ENCODE measurements at regions not wholly inside any gene's neighbourhood (a gene's known extent, or its start where the extent isn't known, plus 50 kb on each side); places are given as distances from the start of the nearest gene placed in this dataset.

- DNase-seq = no peak
Measured at GRCh38 chr5:164651546-164652275, 1146.3 kb downstream of the MAT2B start.

GRCh38 chr5:164652276-164652660, 1146.8 kb downstream of the MAT2B start:
- DNase-seq = no peak

GRCh38 chr5:164663198-164663989, 1158.0 kb downstream of the MAT2B start:
- no peak for DNase-seq

- DNase-seq = no peak
Measured at GRCh38 chr5:164671640-164672039, 1166.2 kb downstream of the MAT2B start.

- no peak for DNase-seq
Measured at GRCh38 chr5:164672205-164672604, 1166.8 kb downstream of the MAT2B start.

- no peak for DNase-seq
Measured at GRCh38 chr5:164672931-164673694, 1167.7 kb downstream of the MAT2B start.

- DNase-seq = no peak
Measured at GRCh38 chr5:164679461-164679860, 1174.0 kb downstream of the MAT2B start.

- no peak for DNase-seq
Measured at GRCh38 chr5:164680216-164680615, 1174.8 kb downstream of the MAT2B start.

GRCh38 chr5:164680812-164681520, 1175.5 kb downstream of the MAT2B start:
- DNase-seq = no peak

- DNase-seq = no peak
Measured at GRCh38 chr5:164687391-164687790, 1182.0 kb downstream of the MAT2B start.

GRCh38 chr5:164688437-164688836, 1183.0 kb downstream of the MAT2B start:
- DNase-seq = no peak

GRCh38 chr5:164708831-164709230, 1203.4 kb downstream of the MAT2B start:
- DNase-seq = no peak

GRCh38 chr5:164713682-164714081, 1208.3 kb downstream of the MAT2B start:
- no peak for DNase-seq

- no peak for DNase-seq
Measured at GRCh38 chr5:164721116-164721515, 1215.7 kb downstream of the MAT2B start.

- DNase-seq = no peak
Measured at GRCh38 chr5:164721656-164722055, 1216.2 kb downstream of the MAT2B start.

GRCh38 chr5:164722702-164723101, 1217.3 kb downstream of the MAT2B start:
- DNase-seq = no peak

GRCh38 chr5:164727012-164727411, 1221.6 kb downstream of the MAT2B start:
- DNase-seq = no peak

- DNase-seq = no peak
Measured at GRCh38 chr5:164728733-164729132, 1223.3 kb downstream of the MAT2B start.

GRCh38 chr5:164735334-164735733, 1229.9 kb downstream of the MAT2B start:
- DNase-seq = no peak

- no peak for DNase-seq
Measured at GRCh38 chr5:164741376-164741775, 1236.0 kb downstream of the MAT2B start.

GRCh38 chr5:164742025-164742424, 1236.6 kb downstream of the MAT2B start:
- DNase-seq = no peak

GRCh38 chr5:164746723-164747122, 1241.3 kb downstream of the MAT2B start:
- DNase-seq = no peak

GRCh38 chr5:164747371-164747770, 1242.0 kb downstream of the MAT2B start:
- no peak for DNase-seq
